HepG2 (cell line): ENCODE measurements at regions not wholly inside any gene's neighbourhood (a gene's known extent, or its start where the extent isn't known, plus 50 kb on each side); places are given as distances from the start of the nearest gene placed in this dataset.

ENCODE experiments used
- ASH2L ChIP-seq: fragments of 300-600, 200-600 bp; sonication (generic); IDR thresholded peaks from 2 replicates; pipeline ENCODE4 v1.7.0; 2017; ENCODE audit warnings: low read depth, mild to moderate bottlenecking, moderate library complexity, mixed read lengths, low read length; ENCODE audit not compliant: insufficient read length
- BRD4 ChIP-seq: sonication (generic); formaldehyde crosslinking; IDR thresholded peaks from 2 replicates; pipeline ENCODE4 v1.4.0; 2020; ENCODE audit warnings: missing genetic modification reagents
- CTCF ChIP-seq: sonication (generic); formaldehyde crosslinking; IDR thresholded peaks from 2 replicates; pipeline ENCODE4 v1.5.0; 2020; ENCODE audit warnings: mild to moderate bottlenecking, missing genetic modification reagents, moderate library complexity
- EP300 ChIP-seq, 3 experiments: sonication (generic) in 1 of 3; formaldehyde crosslinking in 1 of 3; IDR thresholded peaks; 2 replicates each; pipeline versions ENCODE4 v1.5.1 to v1.6.1; 2011 to 2020; ENCODE audit warnings: low read depth in 2 of 3, low read length in 2 of 3, borderline replicate concordance in 1 of 3, improper control_type of control experiment in 1 of 3, mild to moderate bottlenecking in 1 of 3, missing genetic modification reagents in 1 of 3, moderate library complexity in 1 of 3
- MAFF ChIP-seq: IDR thresholded peaks from 2 replicates; pipeline ENCODE4 v1.6.1; 2011; ENCODE audit warnings: low read depth, low read length, improper control_type of control experiment
- NFIC ChIP-seq: IDR thresholded peaks from 2 replicates; pipeline ENCODE4 v1.6.1; 2012; ENCODE audit warnings: mild to moderate bottlenecking, low read length, inconsistent platforms
- POLR2A ChIP-seq, 2 experiments: IDR thresholded peaks; 2 replicates each; pipeline ENCODE4 v1.6.1; 2011; ENCODE audit warnings: low read depth in 2 of 2, low read length in 2 of 2, mild to moderate bottlenecking in 1 of 2, moderate library complexity in 1 of 2; ENCODE audit not compliant: insufficient read depth in 1 of 2
- POLR2AphosphoS5 ChIP-seq: IDR thresholded peaks from 2 replicates; pipeline ENCODE4 v1.6.1; 2012; ENCODE audit warnings: low read depth, low read length
- RAD21 ChIP-seq: fragments of 450-650 bp; formaldehyde crosslinking; IDR thresholded peaks from 2 replicates; pipeline ENCODE4 v1.5.0; 2020; ENCODE audit warnings: mild to moderate bottlenecking
- RELA ChIP-seq: sonication (generic); formaldehyde crosslinking; IDR thresholded peaks from 2 replicates; pipeline ENCODE4 v1.4.0; 2020; ENCODE audit warnings: missing genetic modification reagents
- SP1 ChIP-seq, 2 experiments: fragments of 450-650 bp in 1 of 2; sonication (generic) in 1 of 2; formaldehyde crosslinking in 1 of 2; IDR thresholded peaks; 2 replicates each; pipeline versions ENCODE4 v1.4.0 to v1.6.1; 2016 to 2020; ENCODE audit warnings: missing genetic modification reagents in 1 of 2
- ZNF644 ChIP-seq: IDR thresholded peaks from 2 replicates; pipeline ENCODE4 v1.6.1; 2016; ENCODE audit warnings: low read depth
- ZNF652 ChIP-seq: IDR thresholded peaks from 2 replicates; pipeline ENCODE4 v1.6.1; 2016; ENCODE audit warnings: low read depth, borderline replicate concordance
- ZSCAN5A ChIP-seq: sonication (generic); formaldehyde crosslinking; IDR thresholded peaks from 2 replicates; pipeline ENCODE4 v1.8.0; 2022; ENCODE audit warnings: mild to moderate bottlenecking, missing genetic modification reagents, borderline replicate concordance

GRCh38 chr3:8423307-8423706 lies 78.3 kb upstream of the LMCD1 start:
- TF ChIP-seq RAD21 (CRISPR knock-in tag) (no peak), CTCF (CRISPR knock-in tag) (no peak; the same call in 1 of the 2 replicates), POLR2A (IDR thresholded peaks at IDR 0.05; ENCODE audit: insufficient read depth in 1 of 2, low read depth in 2 of 2, low read length in 2 of 2) (no peak), EP300 (IDR thresholded peaks at IDR 0.05; ENCODE audit: low read depth in 2 of 2, low read length in 2 of 2) (no peak), EP300 (CRISPR knock-in tag; IDR thresholded peaks at IDR 0.05; ENCODE audit: borderline replicate concordance) (no peak), MAFF (no peak), ASH2L (no peak), POLR2AphosphoS5 (no peak), SP1 (IDR thresholded peaks at IDR 0.05) (no peak), SP1 (CRISPR knock-in tag; IDR thresholded peaks at IDR 0.05) (no peak), BRD4 (CRISPR knock-in tag) (no peak), NFIC (no peak), ZNF652 (CRISPR knock-in tag) (no peak), ZNF644 (CRISPR knock-in tag) (no peak), RELA (CRISPR knock-in tag) (no peak), ZSCAN5A (CRISPR knock-in tag) (no peak)
